Heart left ventricle (tissue), 16 donors: ENCODE measurements at regions not wholly inside any gene's neighbourhood (a gene's known extent, or its start where the extent isn't known, plus 50 kb on each side); places are given as distances from the start of the nearest gene placed in this dataset.

Source experiments
- ATAC-seq, 4 donors: fragments of 200-7000 bp; cut with Tn5 transposase; one replicate each; pipeline ENCODE4 v1.9.1; 2020 to 2022; ENCODE audit warnings: moderate library complexity in 4 of 4, mild to moderate bottlenecking in 3 of 4, moderate number of reproducible peaks in 1 of 4
- DNase-seq, 5 donors: peaks; one replicate each; pipeline ENCODE4 v3.0.0-alpha.2; 2020
- H3K27ac ChIP-seq, 12 donors: fragments of 200-600 bp; sonication (generic) in 4 of 12; one replicate each; pipeline versions ENCODE4 v1.5.0 to v1.8.0; 2016 to 2022; ENCODE audit warnings: mild to moderate bottlenecking in 2 of 12
- H3K27me3 ChIP-seq, 9 donors: fragments of 200-600 bp; sonication (generic) in 2 of 9; one replicate each; pipeline versions ENCODE4 v1.5.1 to v1.8.0; 2016 to 2022; ENCODE audit warnings: mild to moderate bottlenecking in 3 of 9
- H3K36me3 ChIP-seq, 9 donors: fragments of 200-600 bp; sonication (generic) in 2 of 9; one replicate each; pipeline versions ENCODE4 v1.5.0 to v1.8.0; 2018 to 2022; ENCODE audit warnings: mild to moderate bottlenecking in 2 of 9
- H3K4me1 ChIP-seq, 12 donors: fragments of 200-600 bp; sonication (generic) in 4 of 12; one replicate each; pipeline versions ENCODE4 v1.5.0 to v1.8.0; 2016 to 2022; ENCODE audit warnings: mild to moderate bottlenecking in 3 of 12
- H3K4me3 ChIP-seq, 12 donors: fragments of 200-600 bp; sonication (generic) in 4 of 12; one replicate each; pipeline versions ENCODE4 v1.5.0 to v1.8.0; 2017 to 2022; ENCODE audit warnings: mild to moderate bottlenecking in 9 of 12, moderate library complexity in 4 of 12
- H3K9me3 ChIP-seq, 12 donors: fragments of 200-600 bp; sonication (generic) in 4 of 12; one replicate each; pipeline versions ENCODE4 v1.5.0 to v1.8.0; 2016 to 2022; ENCODE audit warnings: mild to moderate bottlenecking in 1 of 12
- CTCF ChIP-seq, 12 donors: fragments of 200-600 bp; sonication (generic) in 4 of 12; IDR thresholded peaks; one replicate each; pipeline versions ENCODE4 v1.5.0 to v1.8.0; 2018 to 2022; ENCODE audit warnings: antibody characterized with exemption in 12 of 12, mild to moderate bottlenecking in 5 of 12
- POLR2A ChIP-seq, 2 donors: fragments of 450-650 bp; IDR thresholded peaks; one replicate each; pipeline ENCODE4 v1.6.1; 2017; ENCODE audit warnings: antibody characterized with exemption in 2 of 2, mild to moderate bottlenecking in 2 of 2, moderate library complexity in 2 of 2
- WGBS, 4 donors: extraction: QIAGEN DNeasy Blood & Tissue Kit in 2 of 4; methylation state at CpG; one replicate each; pipeline versions ENCODE4 v1.1.5 to v1.1.7; 2013 to 2018; 5-methylcytosine and 5-hydroxymethylcytosine counted together
- intact Hi-C, 10 donors: fragments of 100-400 bp; cut with DNase I; formaldehyde crosslinking; loops; one replicate each; pipeline versions ENCODE4 v1.11.1 to v1.14.2; 2022
- donor health status: ischemic (EF 13 %, LVEDD 7.1; RV severe dilation, severe dysfunction).
- donor health status: healthy with polysubstance abuse.
- donor health status: DM: no; HTN: yes; CAD: no.
- donor health status: DM: no; HTN: no; CAD: no.
- donor health status: ischemic (EF 25% LVEDD 6.9; RV normal size, moderate dysfunction).
- donor health status: ischemic (EF 25% LVEDD 5.7; RV mildly dilated, moderate dysfunction).
- donor health status: healthy.
- donor health status: DM: yes; HTN: yes; CAD: no.
- donor health status: ischemic (EF 35%, LVEDD 5.7; RV mildly dilated, moderate dysfunction).
- donor health status: nonischemic (EF 11% LVEDD 7.7; RV severe dilation, severe dysfunction).
- donor health status: DM: yes; HTN: yes; CAD: no.
- donor health status: PGD.
- donor health status: ischemic (EF 29% LVEDD 5.4; RV normal size, mild dysfunction).
- donor health status: nonischemic (EF 23%, LVEDD 6.1; RV moderate dilation, normal function).

DNA sequence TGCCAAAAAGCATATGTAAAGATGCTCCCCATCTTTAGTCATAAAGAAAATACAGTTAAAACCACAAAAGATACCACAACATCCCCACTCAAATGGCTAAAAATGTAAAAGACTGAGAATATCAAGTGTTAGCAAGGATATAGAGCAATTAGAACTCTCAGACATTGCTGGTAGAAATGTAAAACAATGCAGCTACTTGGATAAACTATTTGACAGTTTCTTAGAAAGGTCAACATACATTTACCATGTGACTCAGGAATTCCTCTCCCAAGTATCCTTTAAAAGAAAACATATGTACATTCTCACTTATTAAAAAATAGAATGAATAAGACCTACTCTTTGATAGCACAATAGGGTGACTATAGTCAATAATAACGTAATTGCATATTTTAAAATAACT lies 173.7 kb downstream of the HNRNPD start:
- no peak overlapping the region for H3K4me3 ChIP-seq
- ATAC-seq (no peak), DNase-seq (no peak)
- no peaks in the 10 kb centered on the region for H3K9me3 ChIP-seq
- TF ChIP-seq POLR2A (IDR thresholded peaks at IDR 0.05) (no peak), CTCF (IDR thresholded peaks at IDR 0.05) (no peak)
- H3K27me3 ChIP-seq = no peaks in the 10 kb centered on the region
- intact Hi-C loops = loop anchor here in 8 of 10 donors (5.0 to 10.0 kb wide), 4 partner anchors 733 to 798 kb away; no protein-coding TSS in a partner anchor
- WGBS, 4 donors = 59 to 77% (median 76%) methylated on average over 1 of the region's 1 CpG
- no peaks in the 10 kb centered on the region for H3K4me1 ChIP-seq
- no peaks in the 10 kb centered on the region for H3K36me3 ChIP-seq
- H3K27ac ChIP-seq = no peak overlapping the region

DNA sequence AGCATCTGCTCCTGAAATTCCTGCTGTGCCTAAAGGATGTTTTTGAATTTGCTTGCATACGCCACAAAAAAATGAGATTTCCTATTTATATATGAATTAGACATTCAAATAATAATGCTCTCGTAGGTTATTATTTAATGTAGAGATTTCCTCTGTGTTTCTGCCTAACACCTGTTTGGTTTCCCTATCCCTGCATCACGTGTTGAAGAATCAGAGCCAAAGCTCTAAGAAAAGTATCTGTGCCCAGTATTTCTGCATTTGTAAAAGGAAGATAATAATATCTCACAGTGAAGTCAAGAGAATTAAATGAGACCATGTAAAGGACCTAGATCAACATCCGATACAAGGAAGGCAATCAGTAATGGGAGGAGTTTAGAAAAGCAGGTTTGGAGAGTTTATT lies 179.5 kb downstream of the HNRNPD start:
- no peaks in the 10 kb centered on the region for H3K27me3 ChIP-seq
- no peaks in the 10 kb centered on the region for H3K4me1 ChIP-seq
- 71 to 79% (median 75%) methylated on average over 4 of the region's 4 CpGs for WGBS, 4 donors
- H3K4me3 ChIP-seq = no peak overlapping the region
- H3K36me3 ChIP-seq = no peaks in the 10 kb centered on the region
- H3K27ac ChIP-seq = no peak overlapping the region
- TF ChIP-seq CTCF (IDR thresholded peaks at IDR 0.05) (no peak), POLR2A (IDR thresholded peaks at IDR 0.05) (no peak)
- no peak for DNase-seq
- ATAC-seq = no peak
- intact Hi-C loops = no loop called here
- H3K9me3 ChIP-seq = peaks cover 0 to 2% (median 0%) of the 10 kb centered on the region in 12 donors

GRCh38 chr4:82192017-82192673 lies 181.6 kb downstream of the HNRNPD start:
- H3K9me3 ChIP-seq = peaks cover 0 to 4% (median 0%) of the 10 kb centered on the region in 12 donors
- 55 to 70% (median 61%) methylated on average over 8 of the region's 8 CpGs for WGBS, 4 donors
- no peak for ATAC-seq
- no peaks in the 10 kb centered on the region for H3K4me1 ChIP-seq
- DNase-seq = no peak
- H3K36me3 ChIP-seq = no peaks in the 10 kb centered on the region
- no peak overlapping the region for H3K27ac ChIP-seq
- no peaks in the 10 kb centered on the region for H3K27me3 ChIP-seq
- H3K4me3 ChIP-seq = no peak overlapping the region
- TF ChIP-seq POLR2A (IDR thresholded peaks at IDR 0.05) (no peak), CTCF (IDR thresholded peaks at IDR 0.05) (no peak)
- intact Hi-C loops = no loop called here

- intact Hi-C loops = no loop called here
These were observed 192.0 kb downstream of the HNRNPD start for GRCh38 chr4:82181789-82182188.

More at GRCh38 chr4:82181789-82182188, 192.0 kb downstream of the HNRNPD start:
- ATAC-seq = no peak
- no peaks in the 10 kb centered on the region for H3K36me3 ChIP-seq
- H3K27ac ChIP-seq = no peak overlapping the region
- no peaks in the 10 kb centered on the region for H3K4me1 ChIP-seq
- no peaks in the 10 kb centered on the region for H3K9me3 ChIP-seq
- TF ChIP-seq CTCF (IDR thresholded peaks at IDR 0.05) (no peak), POLR2A (IDR thresholded peaks at IDR 0.05) (no peak)
- DNase-seq = no peak
- H3K4me3 ChIP-seq = no peak overlapping the region
- 85 to 89% (median 87%) methylated on average over 3 of the region's 3 CpGs for WGBS, 4 donors
- no peaks in the 10 kb centered on the region for H3K27me3 ChIP-seq
